NCI-H1930 (cell line): ENCODE measurements at regions not wholly inside any gene's neighbourhood (a gene's known extent, or its start where the extent isn't known, plus 50 kb on each side); places are given as distances from the start of the nearest gene placed in this dataset.
A peak's percentile ranks its signal among the peaks of the same experiment; 100 is the strongest.
"Not testable (repeated sequence)": the region's sequence is repeated elsewhere in the genome, so short reads cannot be mapped to it uniquely, and the experiment has no call there.

Experiments
- DNase-seq, 2 experiments: peaks; one replicate each; lab custom pipeline; 2025; lab: John Stamatoyannopoulos, UW

DNA sequence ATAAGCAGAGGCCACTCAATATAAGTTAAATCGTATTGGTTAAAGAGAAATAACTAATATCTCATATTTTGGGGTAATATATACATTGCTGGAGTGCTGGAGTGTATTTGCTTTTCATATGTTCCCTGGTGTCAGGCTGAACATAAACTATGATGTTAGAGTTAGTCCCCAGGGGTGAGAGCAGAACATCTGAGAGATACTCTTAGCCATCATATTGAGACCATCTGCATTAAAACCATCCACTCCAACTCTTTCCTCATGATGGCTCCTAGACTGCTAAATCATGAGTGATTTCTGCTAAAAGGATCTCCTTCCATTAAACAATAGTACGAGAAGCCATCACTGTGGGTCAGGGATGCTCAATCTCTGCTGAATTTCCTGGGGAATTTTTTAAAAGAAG lies 436.2 kb downstream of the DTWD2 start:
- DNase-seq: no peak

DNA sequence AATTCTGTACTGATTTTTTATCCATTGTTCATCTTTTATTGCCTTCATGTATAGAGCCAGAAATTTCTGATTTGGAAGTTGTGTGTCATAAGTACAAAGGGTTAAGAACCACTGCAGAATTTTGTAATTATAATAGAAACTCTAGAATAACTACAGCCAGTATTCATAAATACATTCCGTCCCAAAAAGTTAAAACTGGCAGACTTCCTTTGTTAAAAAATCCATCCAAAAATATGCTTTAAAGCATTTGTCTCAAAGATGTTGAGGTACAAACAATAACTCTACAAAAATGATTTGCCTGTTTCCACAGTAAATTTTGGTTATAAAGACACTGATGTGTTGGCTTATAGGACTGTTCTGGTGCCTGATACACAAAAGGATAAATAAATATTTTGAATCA lies 436.6 kb downstream of the DTWD2 start:
- no peak for DNase-seq

DNA sequence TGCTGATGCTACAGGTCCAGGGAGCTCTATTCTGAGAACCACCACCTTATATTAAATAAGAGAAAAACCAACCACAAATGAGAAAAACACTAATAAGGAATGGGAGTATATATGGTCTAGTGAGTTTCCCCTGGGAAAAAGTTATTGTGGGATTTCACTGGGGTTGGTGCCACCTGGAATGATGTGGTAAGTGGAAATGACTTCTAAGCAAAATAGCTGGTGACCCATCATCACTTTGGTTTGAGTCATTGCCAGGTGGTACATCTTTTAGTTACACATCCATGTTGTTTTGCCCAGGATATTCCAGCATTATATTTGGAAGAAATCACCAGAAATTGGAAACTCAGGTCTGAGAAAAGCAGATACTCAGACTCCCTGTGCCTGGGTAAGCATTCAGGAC lies 437.3 kb downstream of the DTWD2 start:
- DNase-seq: no peak

GRCh38 chr5:118548761-118549720 lies 439.3 kb downstream of the DTWD2 start:
- peak; percentile 2 to 59 for DNase-seq

DNA sequence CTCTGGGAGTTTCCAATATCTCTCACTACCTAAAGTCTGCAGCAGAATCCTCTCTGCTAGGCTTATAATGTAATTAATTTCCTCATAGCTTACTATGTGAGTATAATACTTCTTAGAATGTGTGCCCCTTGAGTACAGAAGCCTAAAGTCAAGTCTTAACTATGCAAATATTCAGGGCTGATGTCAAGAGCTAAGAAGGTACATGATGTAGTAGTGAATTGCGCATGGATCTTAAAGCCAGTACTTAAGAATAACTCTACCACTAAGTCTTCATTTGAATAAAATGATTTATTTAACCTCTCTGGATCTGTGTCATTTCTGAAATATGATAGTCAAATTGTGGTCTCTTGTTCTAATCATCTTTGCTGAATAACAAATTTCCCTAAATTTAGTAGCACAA lies 442.9 kb downstream of the DTWD2 start:
- no peak for DNase-seq

GRCh38 chr5:118544887-118545449 lies 443.4 kb downstream of the DTWD2 start:
- DNase-seq: no peak

DNA sequence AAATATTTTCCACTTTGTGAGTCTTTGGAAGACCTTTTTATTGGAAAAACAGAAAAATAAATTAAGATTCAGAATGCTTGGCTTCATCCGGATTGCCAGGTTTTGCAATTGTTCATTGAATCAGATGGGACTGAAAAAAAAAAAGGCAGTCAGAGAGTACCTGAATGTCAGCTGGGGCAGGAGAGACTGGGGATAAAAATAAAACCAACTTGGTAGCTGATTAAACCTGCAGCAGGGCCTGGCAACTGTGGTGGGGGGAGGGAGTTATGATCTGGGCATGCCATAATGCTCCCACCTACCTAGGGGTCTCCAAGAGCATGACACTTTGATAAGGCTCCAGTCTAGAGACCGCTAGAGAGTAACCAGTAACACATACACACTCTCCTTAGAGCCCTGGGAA lies 454.4 kb downstream of the DTWD2 start:
- DNase-seq: no peak

GRCh38 chr5:118533156-118533555 lies 455.2 kb downstream of the DTWD2 start:
- DNase-seq: no peak

DNA sequence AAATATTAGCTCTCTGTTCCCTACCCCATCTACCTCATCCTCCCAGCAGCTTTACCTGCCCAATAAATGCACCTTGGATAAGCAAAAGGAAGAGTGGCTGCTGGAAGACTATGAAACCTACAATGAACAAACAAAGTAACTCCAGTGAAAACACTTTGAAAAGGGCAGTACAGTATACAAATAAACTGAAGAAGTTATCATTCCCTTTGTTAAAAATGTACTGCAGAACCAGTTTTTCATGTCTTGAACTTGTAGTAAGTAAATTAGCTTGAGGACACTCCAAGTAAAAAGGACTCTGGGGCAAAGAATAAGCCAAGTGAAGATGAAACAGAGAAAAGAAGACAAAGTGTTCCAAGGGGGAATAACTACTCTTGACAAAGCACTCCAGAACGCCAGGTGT lies 457.1 kb downstream of the DTWD2 start:
- DNase-seq: no peak

DNA sequence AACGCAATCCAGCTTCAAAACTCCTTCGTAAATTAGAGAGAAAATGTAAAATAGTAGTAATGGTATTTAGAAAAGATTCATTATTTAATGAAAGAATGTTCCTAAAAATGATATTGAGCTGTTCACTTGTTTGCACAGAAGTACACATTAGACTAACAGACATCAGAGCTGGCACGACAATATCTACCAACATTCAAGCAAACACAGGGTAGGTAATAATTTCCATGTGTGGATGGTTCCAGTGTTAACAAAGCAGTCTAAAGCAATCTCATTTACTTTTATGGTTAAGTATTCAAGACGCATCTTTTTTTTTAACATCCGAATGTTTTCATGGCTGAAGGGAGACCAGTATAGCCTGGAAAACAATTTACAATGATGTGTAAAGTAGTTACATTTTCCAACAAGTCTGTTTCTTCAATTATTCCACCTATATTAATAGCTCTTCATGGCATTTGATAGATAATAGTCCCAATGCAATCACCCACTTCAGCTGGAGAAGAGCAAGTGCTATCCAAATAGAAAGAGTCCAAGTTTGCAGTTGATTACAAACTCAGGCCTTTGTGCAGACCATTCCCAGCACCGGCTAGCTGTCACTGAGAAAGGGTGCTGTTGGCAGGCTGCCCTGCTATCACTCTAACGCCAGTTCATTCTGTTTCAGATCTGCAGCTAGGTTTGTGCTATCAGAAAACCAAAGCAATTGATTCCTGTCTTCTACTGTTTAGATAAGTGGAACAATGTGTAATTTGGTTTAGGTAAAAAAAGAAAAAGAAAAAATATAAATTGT lies 458.8 kb downstream of the DTWD2 start:
- DNase-seq: no peak

DNA sequence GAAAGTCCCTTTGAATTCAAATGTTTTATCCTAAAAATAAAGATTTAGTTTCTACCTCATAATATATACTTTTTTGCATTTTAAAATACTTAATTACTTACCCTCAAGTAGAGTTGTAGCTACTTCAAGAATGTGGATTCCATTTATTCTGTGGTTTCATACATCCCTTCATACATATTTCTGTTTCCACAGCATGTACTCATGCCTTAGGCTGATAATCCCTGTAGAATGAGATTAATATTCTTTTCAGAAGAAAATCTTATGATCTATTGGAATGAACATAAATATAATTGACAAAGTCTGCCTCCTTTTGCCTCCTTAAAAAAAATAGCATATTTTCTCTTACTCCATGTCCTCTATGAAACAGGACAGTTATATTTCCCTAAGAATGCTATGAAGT lies 465.7 kb downstream of the DTWD2 start:
- no peak for DNase-seq

DNA sequence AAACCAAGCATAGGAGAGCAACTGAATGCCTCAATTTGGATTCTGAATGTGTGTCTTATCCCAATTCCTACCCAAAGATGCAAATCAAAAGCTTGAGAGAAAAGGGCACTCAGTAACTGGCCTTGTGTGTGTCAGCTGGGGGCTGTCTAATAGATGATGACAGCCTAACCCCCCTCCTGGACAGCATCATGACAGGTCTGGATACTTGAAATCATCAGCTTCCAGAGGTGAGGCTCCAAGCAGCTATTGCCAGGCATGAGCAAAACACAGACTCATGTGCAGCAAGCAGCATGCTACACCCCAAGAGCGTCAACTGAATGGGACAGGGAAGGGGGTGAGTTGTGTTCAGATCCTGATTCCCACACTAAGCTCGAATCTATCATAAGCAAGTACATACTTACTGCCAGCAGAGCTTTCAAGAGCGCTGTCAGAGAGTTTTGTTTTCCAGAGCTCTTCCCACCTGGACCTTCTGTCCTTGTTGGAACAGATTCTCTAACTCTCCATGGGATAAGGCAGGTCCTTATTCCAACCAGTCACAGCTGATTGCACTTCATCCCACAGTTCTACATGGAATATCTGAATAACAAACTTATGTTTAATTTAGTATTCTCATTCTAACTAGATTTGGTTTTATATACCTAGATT lies 467.5 kb downstream of the DTWD2 start:
- DNase-seq: no peak

DNA sequence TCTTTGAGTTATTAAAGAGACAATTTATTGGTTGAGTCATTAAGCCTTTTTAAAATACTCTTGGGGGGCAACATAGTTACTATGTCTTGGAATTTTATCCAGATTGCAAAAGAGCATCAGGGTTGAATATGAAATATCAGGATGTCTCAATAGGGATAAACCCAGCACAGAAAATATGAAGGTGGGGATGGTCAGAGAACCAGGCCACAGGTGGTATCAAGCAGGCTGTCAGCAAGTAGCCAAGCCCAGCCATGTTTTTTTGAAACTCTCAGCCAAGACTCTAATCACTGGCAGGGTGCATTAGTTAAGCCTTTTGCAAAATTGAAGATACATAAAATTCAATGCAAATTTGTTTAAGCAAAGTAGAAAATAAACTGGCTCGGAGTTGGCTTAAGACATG lies 468.9 kb downstream of the DTWD2 start:
- DNase-seq: no peak

- DNase-seq: no peak
These were observed 469.6 kb downstream of the DTWD2 start for GRCh38 chr5:118518720-118519119.

GRCh38 chr5:118511846-118512245 lies 476.5 kb downstream of the DTWD2 start:
- DNase-seq: no peak

DNA sequence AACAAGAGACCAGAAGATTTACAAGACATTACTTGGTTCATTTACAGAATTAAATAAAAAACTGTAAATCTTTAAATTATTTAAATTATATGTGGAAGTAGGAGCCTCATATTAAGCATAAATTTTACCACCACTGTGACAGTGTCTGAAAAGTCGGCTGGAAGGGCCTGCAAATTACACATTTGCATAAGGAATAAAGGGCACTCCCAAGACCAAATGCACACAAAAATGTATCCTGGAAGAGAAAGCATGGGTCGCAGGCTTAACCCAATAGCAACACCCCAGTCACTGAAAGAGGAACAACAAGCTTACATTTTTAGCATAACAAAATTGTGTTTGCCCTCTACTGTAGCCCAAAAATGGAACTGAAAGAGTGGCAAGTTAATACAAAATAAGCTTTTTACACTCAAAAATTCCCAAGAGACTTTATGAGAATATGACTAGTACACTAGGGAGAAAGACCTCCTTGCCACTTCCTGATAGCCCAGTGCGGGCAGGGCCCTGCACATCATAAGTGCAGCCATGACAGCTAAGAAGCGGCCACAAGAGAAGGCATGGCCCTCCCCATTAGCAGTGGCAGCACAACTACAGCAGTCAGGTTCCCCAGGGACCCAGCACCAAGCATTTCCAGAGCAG lies 482.0 kb downstream of the DTWD2 start:
- no peak for DNase-seq

DNA sequence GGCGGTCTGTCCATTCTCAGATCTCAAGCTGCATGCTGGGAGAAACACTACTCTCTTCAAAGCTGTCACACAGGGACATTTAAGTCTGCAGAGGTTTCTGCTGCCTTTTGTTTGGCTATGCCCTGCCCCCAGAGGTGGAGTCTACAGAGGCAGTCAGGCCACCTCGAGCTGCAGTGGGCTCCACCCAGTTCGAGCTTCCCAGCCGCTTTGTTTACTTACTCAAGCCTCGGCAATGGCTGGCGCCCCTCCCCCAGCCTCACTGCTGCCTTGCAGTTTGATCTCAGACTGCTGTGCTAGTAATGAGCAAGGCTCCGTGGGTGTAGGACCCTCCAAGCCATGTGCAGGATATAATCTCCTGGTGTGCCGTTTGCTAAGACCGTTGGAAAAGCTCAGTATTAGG lies 486.1 kb downstream of the DTWD2 start:
- DNase-seq: not testable (repeated sequence)

GRCh38 chr5:118491351-118491750 lies 497.0 kb downstream of the DTWD2 start:
- peak; percentile 40 to 55 for DNase-seq

- no peak for DNase-seq
These were observed 501.6 kb downstream of the DTWD2 start for GRCh38 chr5:118486647-118487225.

DNA sequence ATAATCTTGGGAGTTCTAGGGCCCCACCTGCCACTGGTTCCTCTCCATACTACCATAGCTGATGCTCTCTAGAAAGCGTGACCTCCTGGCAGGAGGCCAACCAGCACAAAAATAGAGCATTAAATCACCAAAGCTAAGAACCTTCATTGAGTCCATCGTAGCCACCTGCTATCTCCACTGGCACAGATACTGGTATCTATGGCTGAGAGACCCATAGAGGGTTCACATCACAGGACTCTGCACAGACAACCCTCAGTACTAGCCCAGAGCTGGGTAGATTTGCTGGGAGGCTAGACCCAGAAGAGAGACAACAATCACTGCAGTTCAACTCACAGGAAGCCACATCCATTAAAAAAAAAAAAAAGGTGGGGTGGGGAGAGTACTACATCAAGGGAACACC lies 509.1 kb downstream of the DTWD2 start:
- DNase-seq: no peak

- DNase-seq: no peak
These were observed 509.5 kb downstream of the DTWD2 start for GRCh38 chr5:118478852-118479251.
